Stimulated activated CD4-positive, alpha-beta T cell treated with anti-CD3 and anti-CD28 coated beads, Interleukin-12 subunit alpha, Interleukin-12 subunit beta, amount 100 ng/mL, for 48 hours (primary cell): ENCODE measurements at regions not wholly inside any gene's neighbourhood (a gene's known extent, or its start where the extent isn't known, plus 50 kb on each side); places are given as distances from the start of the nearest gene placed in this dataset.

Source experiments
- DNase-seq, 3 donors: peaks; one replicate each; pipeline ENCODE4 v3.0.0-alpha.2; 2020; ENCODE audit warnings: low read depth in 2 of 3, low spot score in 1 of 3

DNA sequence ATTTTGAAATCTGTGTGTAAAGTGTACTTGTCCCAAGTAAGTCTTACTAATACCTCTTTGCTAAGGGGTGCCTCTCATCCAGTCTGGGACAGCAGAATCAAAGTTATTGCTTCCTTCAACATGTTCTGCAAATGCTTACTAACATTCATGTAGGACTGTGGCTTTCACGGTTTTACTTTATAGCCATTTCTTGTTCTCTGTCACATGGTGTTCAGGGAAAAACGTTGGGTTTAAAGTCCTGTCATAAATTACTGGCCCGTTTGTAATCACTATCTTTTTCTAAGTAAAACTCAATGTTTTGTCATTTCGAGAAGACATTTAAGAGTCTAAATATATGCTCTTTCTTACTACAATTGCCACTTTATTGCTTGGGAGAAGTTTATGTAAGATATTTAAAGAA, 321.1 kb downstream of the STIM2 start:
- no peak for DNase-seq

GRCh38 chr4:27182211-27182610, 321.6 kb downstream of the STIM2 start:
- no peak for DNase-seq

DNA sequence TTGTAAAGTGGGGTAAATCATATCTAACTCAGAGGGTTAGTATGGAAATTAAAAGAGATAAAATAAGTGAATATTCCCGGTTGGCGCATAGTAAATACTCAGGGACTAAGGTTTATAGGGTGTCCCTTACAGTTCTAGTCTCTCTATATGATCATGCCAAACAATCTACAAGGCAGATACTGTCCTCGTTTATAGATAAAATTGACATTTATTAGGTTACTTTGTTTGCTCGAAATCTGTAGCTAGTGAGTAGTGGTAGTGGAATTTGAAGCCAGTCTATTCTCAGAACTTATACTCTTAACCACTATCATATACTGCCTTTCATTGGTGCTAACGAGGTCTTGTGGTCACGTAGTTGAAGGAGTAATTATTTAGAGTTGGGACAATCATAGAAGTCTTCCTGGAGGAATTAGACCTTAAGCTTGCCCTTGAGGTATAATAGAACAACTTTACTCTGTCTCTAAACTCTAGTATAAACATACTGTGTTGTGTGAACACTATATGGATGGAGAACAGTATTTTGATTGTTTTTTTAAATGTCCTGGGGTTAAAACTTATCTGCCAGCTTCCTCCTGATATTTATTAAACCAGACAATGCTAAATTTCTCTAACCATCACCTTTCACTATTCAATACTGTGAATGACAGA, 324.0 kb downstream of the STIM2 start:
- no peak for DNase-seq

DNA sequence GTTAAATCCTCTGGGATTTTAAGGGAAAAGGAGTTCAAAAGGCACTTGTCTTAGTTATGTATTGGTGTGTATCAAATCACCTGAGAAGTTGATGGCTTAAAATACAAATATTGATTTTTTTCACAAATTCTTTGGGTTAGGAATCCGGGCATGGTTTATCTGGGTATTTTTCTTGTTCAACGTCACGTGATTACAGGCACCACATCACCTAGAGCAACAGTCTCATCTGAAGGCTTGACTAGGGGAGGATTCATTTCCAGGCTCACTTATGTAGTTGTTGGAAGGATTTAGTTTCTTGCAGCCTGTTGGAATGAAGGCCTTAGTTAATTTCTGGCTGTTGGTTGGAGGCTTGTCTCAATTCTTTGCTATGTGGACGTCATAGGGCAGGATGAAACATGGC, 326.1 kb downstream of the STIM2 start:
- no peak for DNase-seq

DNA sequence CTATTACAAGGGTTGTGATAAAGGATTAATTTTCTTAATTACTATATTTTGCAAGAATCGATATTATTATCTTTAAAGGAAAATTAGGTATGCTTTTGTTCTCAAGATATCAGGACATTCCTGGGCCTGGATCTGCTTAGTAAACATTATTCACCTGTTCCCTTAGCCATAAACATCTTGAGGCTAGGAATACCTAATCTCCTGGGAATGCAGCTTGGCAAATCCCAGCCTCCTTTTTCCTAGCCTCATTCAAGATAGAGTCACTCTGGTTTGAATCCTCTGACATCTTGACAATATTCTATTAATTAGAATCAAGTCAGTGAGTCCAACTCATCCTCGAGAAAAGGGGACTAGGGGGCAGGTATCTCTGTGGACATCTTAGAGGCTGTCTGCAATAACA, 327.1 kb downstream of the STIM2 start:
- DNase-seq, result no peak

- DNase-seq, result no peak
Measured at GRCh38 chr4:27189683-27190082, 329.0 kb downstream of the STIM2 start.

DNA sequence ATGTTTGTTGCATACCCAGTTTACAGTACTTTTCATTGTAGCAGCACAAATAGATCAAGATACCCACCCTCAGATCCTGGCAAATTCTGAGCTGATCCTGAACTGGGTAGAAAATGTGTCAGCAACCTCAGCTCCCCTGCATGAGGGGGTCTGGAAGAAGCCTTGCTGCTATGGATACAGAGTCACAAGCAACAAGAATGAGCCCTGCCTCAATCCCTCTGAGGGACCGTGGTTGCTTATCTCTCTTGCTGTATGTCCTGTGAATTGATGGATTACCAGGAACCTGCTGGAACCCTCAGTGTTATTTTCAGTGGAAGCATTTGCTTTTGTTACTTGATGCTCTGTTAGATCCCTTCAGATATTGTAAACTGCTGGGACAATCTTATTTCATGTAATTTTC, 331.0 kb downstream of the STIM2 start:
- DNase-seq, result no peak

DNA sequence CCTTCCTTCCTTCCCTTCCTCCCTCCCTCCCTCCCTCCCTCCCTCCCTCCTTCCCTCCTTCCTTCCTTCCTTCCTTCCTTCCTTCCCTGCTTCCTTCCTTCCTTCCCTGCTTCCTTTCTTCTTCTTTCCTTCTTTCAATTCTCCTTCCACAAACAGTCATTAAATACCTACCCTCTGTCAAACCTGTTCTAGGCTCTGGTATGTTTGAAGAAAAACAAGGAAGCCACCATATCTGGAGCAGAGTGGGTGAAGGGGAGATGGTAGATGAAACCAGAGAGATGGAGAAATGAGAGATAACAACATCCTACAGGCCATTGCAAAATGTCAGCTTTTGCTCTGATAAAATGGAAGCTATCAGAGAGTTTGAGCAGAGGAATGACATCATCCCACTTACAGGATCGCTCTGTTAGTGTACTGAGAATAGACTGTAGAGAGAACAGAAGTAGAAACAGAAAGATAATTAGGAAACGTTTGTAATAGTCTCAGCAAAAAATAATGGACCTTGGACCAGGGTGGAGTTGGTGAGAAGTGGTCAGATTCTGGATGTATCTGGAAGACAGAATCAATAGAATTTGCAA, 334.0 kb downstream of the STIM2 start:
- no peak for DNase-seq

- no peak for DNase-seq
Measured at GRCh38 chr4:27198246-27198645, 337.6 kb downstream of the STIM2 start.

DNA sequence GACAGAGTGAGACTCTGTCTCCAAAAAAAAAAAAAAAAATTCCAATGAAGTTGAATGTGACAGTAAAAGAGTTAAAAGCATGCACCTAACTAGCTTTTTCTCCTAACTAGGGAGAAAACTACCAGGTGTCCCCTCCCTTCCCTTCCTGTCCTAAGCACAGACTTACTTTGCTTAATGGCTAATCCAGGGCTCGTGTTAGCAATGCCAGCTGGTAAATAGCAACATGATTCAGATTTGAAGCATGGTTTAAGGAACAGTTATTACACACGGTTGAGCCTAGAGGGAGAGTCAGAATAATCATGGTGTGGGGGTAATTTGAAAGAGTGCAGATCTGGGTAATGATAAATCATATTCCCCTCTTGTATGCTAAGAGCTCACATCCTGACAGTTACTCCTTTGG, 338.3 kb downstream of the STIM2 start:
- DNase-seq, result no peak

GRCh38 chr4:27206009-27206408, 345.4 kb downstream of the STIM2 start:
- DNase-seq, result no peak

- DNase-seq, result no peak
Measured at GRCh38 chr4:27210956-27211355, 350.3 kb downstream of the STIM2 start.

GRCh38 chr4:27214010-27214409, 353.4 kb downstream of the STIM2 start:
- no peak for DNase-seq

- no peak for DNase-seq
Measured at GRCh38 chr4:27215220-27215826, 354.7 kb downstream of the STIM2 start.

GRCh38 chr4:27217261-27217769, 356.7 kb downstream of the STIM2 start:
- DNase-seq, result no peak

GRCh38 chr4:27218013-27218412, 357.4 kb downstream of the STIM2 start:
- DNase-seq, result no peak

- DNase-seq, result no peak
Measured at GRCh38 chr4:27223326-27223725, 362.7 kb downstream of the STIM2 start.

GRCh38 chr4:27233531-27233930, 372.9 kb downstream of the STIM2 start:
- no peak for DNase-seq

DNA sequence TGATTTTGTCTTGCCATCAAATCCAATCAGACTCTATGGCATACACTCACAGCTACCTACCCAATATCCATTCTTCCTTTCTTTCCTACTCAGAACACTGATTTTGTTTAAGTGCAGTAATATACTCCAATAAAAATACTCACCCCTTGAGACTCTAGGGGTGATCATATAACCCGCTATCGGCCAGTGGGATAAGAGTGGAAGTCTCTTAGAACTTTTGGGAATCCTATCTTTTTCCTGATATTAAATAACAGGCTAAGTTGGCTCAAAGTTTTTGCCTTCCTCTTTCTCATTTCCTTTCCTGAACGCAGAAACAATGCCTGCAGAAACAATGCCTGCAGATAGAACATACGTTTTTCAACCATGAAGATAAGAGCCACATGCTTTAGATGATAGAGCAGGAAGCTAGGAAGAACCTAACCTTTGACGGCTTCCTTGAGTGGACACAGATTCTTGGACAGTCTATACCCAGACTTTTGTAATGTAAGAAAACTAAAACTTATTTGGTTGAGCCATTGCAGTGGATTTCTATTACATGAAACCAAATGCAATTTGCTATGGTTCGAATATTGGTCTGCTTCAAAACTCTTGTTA, 373.8 kb downstream of the STIM2 start:
- DNase-seq, result no peak

DNA sequence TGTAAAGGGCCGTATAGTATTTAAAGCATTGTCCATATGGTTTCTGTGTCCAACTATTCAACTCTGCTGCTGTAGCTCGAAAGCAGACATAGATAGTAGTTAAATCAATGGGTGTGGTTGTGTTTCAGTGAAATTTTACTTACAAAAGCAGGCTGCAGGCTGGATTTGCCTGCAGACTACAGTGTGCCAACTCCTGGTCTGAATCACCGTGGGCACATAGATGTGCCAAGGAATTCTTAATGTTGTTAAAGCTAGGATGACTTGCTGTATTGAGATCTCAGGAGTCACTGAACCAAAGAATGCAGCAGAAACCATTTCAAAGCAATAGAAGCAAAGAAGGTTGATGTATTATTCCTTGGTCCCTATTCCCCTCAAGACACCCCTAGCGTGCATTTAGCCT, 379.0 kb downstream of the STIM2 start:
- DNase-seq, result no peak

DNA sequence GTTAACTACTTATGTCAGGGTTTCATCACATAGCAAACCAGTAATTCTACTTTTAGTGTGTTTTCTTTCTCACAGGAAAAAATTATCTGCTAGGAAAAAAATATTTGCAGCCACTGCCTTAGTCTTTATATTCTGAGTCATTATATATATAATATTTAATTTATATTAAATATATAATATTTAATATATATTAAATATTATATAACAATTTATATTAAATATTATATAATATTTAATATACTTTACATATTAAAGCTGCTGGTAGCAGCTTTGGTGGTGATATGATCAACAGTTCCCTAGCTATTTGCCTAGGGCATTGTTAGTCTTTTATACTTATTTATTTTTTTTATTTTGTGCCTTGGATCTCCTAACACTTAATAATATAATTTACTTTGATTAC, 381.6 kb downstream of the STIM2 start:
- no peak for DNase-seq

DNA sequence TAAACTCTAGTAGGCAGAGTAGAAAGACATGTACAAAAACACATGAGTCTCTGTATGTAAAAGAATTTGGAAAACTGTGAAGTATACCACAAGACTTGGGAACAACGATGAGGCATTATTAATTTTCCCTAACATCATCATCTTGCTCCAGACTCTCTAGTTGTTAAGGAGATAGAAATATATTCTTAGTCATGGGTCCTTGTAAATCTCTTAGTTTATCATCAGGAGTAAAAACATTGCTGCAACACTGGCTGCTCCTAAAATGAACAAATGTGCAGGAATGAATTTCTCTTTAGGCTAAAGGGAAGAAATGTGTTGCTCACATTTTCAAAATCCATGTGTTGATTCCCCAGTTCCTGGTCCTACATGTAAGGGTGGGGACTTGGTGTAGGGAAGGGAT, 384.6 kb downstream of the STIM2 start:
- no peak for DNase-seq
